ENCODE measurements at regions not wholly inside any gene's neighbourhood (a gene's known extent, or its start where the extent isn't known, plus 50 kb on each side); places are given as distances from the start of the nearest gene placed in this dataset.

DNA sequence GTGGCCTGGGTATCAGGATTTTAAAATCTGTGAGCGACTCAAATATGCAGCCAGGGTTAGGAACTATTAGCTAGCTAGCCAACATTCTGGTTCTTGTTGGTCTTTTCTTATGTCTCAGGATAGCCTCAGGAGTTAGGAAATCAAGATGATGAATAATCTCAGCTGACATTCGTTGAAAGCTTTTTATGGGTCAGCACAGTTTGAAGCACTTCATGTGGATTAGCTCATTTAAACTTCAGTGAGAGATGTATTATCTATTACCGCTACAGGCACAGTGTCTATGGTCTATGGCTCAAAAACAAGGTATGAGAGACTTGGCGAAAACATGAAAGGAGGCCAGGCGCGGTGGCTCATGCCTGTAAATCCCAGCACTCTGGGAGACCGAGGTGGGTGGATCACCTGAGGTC lies 187.5 kb upstream of the THRB start:
- Histone ChIP-seq H3K4me1 (peaks cover 0 to 20% of the 10 kb centered on the region in 2 donors), H3K9me3 (no peaks in the 10 kb centered on the region), H3K27me3 (no peaks in the 10 kb centered on the region), H3K4me3 (no peak overlapping the region), H3K27ac (peak overlapping the region; percentile 17 to 53), H3K36me3 (no peaks in the 10 kb centered on the region)
- TF ChIP-seq, protein P1, sequence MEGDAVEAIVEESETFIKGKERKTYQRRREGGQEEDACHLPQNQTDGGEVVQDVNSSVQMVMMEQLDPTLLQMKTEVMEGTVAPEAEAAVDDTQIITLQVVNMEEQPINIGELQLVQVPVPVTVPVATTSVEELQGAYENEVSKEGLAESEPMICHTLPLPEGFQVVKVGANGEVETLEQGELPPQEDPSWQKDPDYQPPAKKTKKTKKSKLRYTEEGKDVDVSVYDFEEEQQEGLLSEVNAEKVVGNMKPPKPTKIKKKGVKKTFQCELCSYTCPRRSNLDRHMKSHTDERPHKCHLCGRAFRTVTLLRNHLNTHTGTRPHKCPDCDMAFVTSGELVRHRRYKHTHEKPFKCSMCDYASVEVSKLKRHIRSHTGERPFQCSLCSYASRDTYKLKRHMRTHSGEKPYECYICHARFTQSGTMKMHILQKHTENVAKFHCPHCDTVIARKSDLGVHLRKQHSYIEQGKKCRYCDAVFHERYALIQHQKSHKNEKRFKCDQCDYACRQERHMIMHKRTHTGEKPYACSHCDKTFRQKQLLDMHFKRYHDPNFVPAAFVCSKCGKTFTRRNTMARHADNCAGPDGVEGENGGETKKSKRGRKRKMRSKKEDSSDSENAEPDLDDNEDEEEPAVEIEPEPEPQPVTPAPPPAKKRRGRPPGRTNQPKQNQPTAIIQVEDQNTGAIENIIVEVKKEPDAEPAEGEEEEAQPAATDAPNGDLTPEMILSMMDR (IDR thresholded peaks at IDR 0.05) = no peak
- intact Hi-C loops (cut with DNase I) = loop anchor here (2.0 to 10.0 kb wide), 7 partner anchors 160 to 795 kb away; no protein-coding TSS in a partner anchor
- DNase-seq (ENCODE audit: low spot score in 2 of 2) = no peak

- no peak overlapping the region for H3K4me3 ChIP-seq
Observed at GRCh38 chr3:24683090-24683489, 188.4 kb upstream of the THRB start.

DNA sequence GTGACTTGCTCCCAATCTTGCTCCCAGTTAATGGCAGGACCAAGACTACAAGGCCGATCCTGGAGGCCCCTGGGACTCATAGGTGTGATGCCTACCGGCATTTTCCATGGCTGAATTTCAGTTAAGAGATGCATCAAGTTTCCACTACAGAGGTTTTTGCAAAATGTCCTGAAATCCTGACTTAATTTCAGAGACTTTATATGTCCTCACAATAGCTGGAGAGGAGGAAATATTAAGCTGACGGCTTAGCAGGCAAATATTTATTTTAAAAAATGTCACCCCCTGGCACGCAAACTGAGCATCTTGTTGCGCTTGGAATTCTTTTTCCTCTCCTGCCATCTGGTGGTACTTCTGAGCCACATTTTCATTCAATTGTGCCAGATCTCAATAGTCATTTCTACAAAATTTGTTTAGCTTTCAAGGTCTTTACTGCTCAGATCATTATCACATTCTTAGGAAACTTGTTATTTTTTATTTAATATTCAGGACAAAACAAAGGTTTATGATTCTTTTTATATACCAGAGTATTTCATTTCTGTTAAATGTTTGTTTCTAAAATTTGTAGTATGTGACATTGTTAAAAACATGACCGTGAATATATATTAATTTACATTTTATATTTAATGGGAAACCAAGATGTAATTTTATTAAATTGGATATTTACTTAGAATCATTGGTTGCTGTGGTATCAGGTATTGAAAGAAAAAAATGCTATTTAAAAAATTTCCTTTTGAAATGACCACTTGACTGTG lies 189.2 kb upstream of the THRB start:
- DNase-seq (ENCODE audit: low spot score in 2 of 2) = no peak
- Histone ChIP-seq H3K36me3 (no peaks in the 10 kb centered on the region), H3K4me3 (peak overlapping the region in 1 of 2 donors; percentile 30), H3K4me1 (peaks cover 0 to 17% of the 10 kb centered on the region in 2 donors), H3K27me3 (no peaks in the 10 kb centered on the region), H3K9me3 (no peaks in the 10 kb centered on the region), H3K27ac (no peak overlapping the region)
- intact Hi-C loops (cut with DNase I) = loop anchor here (2.0 to 10.0 kb wide), 7 partner anchors 162 to 797 kb away; no protein-coding TSS in a partner anchor
- TF ChIP-seq, protein P1 (IDR thresholded peaks at IDR 0.05) = peak; percentile 59 to 68 (median 65)

More at GRCh38 chr3:24683090-24683489, 188.4 kb upstream of the THRB start:
- Histone ChIP-seq H3K36me3 (no peaks in the 10 kb centered on the region), H3K27me3 (no peaks in the 10 kb centered on the region), H3K4me1 (peaks cover 0 to 22% of the 10 kb centered on the region in 2 donors), H3K27ac (no peak overlapping the region), H3K9me3 (no peaks in the 10 kb centered on the region)
- no peak for DNase-seq (ENCODE audit: low spot score in 2 of 2)
- TF ChIP-seq, protein P1 (IDR thresholded peaks at IDR 0.05) = no peak
- intact Hi-C loops (cut with DNase I) = loop anchor here (2.0 to 10.0 kb wide), 7 partner anchors 161 to 796 kb away; no protein-coding TSS in a partner anchor

- Histone ChIP-seq H3K9me3 (no peaks in the 10 kb centered on the region), H3K4me3 (no peak overlapping the region), H3K36me3 (no peaks in the 10 kb centered on the region), H3K27ac (no peak overlapping the region), H3K4me1 (peaks cover 0 to 16% of the 10 kb centered on the region in 2 donors), H3K27me3 (no peaks in the 10 kb centered on the region)
- intact Hi-C loops (cut with DNase I) = loop anchor here (5.0 to 10.0 kb wide), 5 partner anchors 162 to 797 kb away; no protein-coding TSS in a partner anchor
- no peak for DNase-seq (ENCODE audit: low spot score in 2 of 2)
- TF ChIP-seq, protein P1 (IDR thresholded peaks at IDR 0.05) = no peak
Observed at GRCh38 chr3:24684506-24685023, 189.9 kb upstream of the THRB start.

GRCh38 chr3:24686808-24687207 lies 192.2 kb upstream of the THRB start:
- intact Hi-C loops (cut with DNase I) = loop anchor here (10.0 kb wide), 1 partner anchor 502 kb away; no protein-coding TSS in a partner anchor
- TF ChIP-seq, protein P1 (IDR thresholded peaks at IDR 0.05) = no peak
- no peaks in the 10 kb centered on the region for H3K9me3 ChIP-seq
- peak overlapping the region; percentile 42 to 58 for H3K27ac ChIP-seq
- no peaks in the 10 kb centered on the region for H3K27me3 ChIP-seq
- H3K36me3 ChIP-seq = no peaks in the 10 kb centered on the region
- H3K4me3 ChIP-seq = no peak overlapping the region
- H3K4me1 ChIP-seq = peaks cover 0 to 16% of the 10 kb centered on the region in 2 donors
- DNase-seq (ENCODE audit: low spot score in 2 of 2) = no peak

Data from ascending aorta (tissue), 2 donors.